Pancreas (tissue), 10 donors: ENCODE measurements at regions not wholly inside any gene's neighbourhood (a gene's known extent, or its start where the extent isn't known, plus 50 kb on each side); places are given as distances from the start of the nearest gene placed in this dataset.

Experiments
- ATAC-seq, 4 donors: fragments of 200-7000 bp; cut with Tn5 transposase; one replicate each; pipeline versions ENCODE4 v1.8.0 to v1.9.1; 2020; ENCODE audit warnings: mild to moderate bottlenecking in 4 of 4, moderate library complexity in 4 of 4
- DNase-seq, 6 donors: peaks; one replicate each; pipeline ENCODE4 v3.0.0-alpha.2; 2020
- FAIRE-seq: peaks from 2 replicates; lab custom pipeline; 2012; peaks lifted over from hg19 to GRCh38; lab: Jason Lieb, UNC
- H3K27ac ChIP-seq, 4 donors: fragments of 200-600 bp; sonication (generic); 1 replicate in 3 of 4; 2 replicates in 1 of 4; pipeline versions ENCODE4 v1.5.0 to v1.8.0; 2020
- H3K27me3 ChIP-seq, 4 donors: fragments of 200-600 bp; one replicate each; pipeline ENCODE4 v1.8.0; 2021
- H3K36me3 ChIP-seq, 3 donors: fragments of 200-600 bp; sonication (generic) in 1 of 3; one replicate each; pipeline versions ENCODE4 v1.5.0 to v1.8.0; 2020 to 2021
- H3K4me1 ChIP-seq, 3 donors: fragments of 200-600 bp; one replicate each; pipeline ENCODE4 v1.8.0; 2021
- H3K4me3 ChIP-seq, 4 donors: fragments of 200-600 bp; sonication (generic) in 2 of 4; one replicate each; pipeline versions ENCODE4 v1.5.0 to v1.8.0; 2020 to 2021
- H3K9me3 ChIP-seq, 4 donors: fragments of 200-600 bp; one replicate each; pipeline ENCODE4 v1.8.0; 2021
- CTCF ChIP-seq, 4 donors: fragments of 200-600 bp; sonication (generic) in 3 of 4; IDR thresholded peaks; one replicate each; pipeline versions ENCODE4 v1.5.0 to v1.8.0; 2021; ENCODE audit warnings: antibody characterized with exemption in 4 of 4
- WGBS, 2 donors: extraction: QIAGEN DNeasy Blood & Tissue Kit; methylation state at CpG; one replicate each; pipeline ENCODE4 v1.1.7; 2013; 5-methylcytosine and 5-hydroxymethylcytosine counted together
- intact Hi-C, 3 donors: fragments of 100-400 bp; cut with DNase I; formaldehyde crosslinking; loops; one replicate each; pipeline versions ENCODE4 v1.11.1 to v1.14.2; 2022
- donor health status: healthy with polysubstance abuse.
- donor health status: DM: no; HTN: no; CAD: no; lungs with moderate emphysema.
- donor health status: DM: no; HTN: no; CAD: no.
- donor health status: control.
- donor health status: control.
- donor health status: Bipolar disorder and iron deficiency.
- donor health status: DM: yes; HTN: yes; CAD: no.
- donor health status: DM: no; HTN: no; CAD: no.
- donor health status: DM: no; HTN: no; CAD: no.
- donor health status: DM: yes; HTN: yes; CAD: no.

- 54 to 80% methylated on average over 1 of the region's 1 CpG for WGBS, 2 donors
- DNase-seq (no peak), ATAC-seq (no peak), FAIRE-seq (no peak)
- H3K27me3 ChIP-seq, result no peaks in the 10 kb centered on the region
- no peak overlapping the region for H3K27ac ChIP-seq
- H3K36me3 ChIP-seq, result no peaks in the 10 kb centered on the region
- intact Hi-C loops, result no loop called here
- H3K4me3 ChIP-seq, result no peak overlapping the region
- no peaks in the 10 kb centered on the region for H3K4me1 ChIP-seq
- no peaks in the 10 kb centered on the region for H3K9me3 ChIP-seq
- TF ChIP-seq CTCF (IDR thresholded peaks at IDR 0.05), result no peak
Measured at GRCh38 chr16:9238346-9238745, 146.9 kb downstream of the HAPSTR1 start.

GRCh38 chr16:9241177-9241576, 149.7 kb downstream of the HAPSTR1 start:
- ATAC-seq (no peak), FAIRE-seq (no peak)

GRCh38 chr16:9248162-9248561, 156.7 kb downstream of the HAPSTR1 start:
- no peak overlapping the region for H3K4me3 ChIP-seq
- intact Hi-C loops, result no loop called here
- no peak for TF ChIP-seq CTCF (IDR thresholded peaks at IDR 0.05)
- no peaks in the 10 kb centered on the region for H3K9me3 ChIP-seq
- 30 to 44% methylated on average over 2 of the region's 2 CpGs for WGBS, 2 donors
- FAIRE-seq, result no peak
- H3K27me3 ChIP-seq, result no peaks in the 10 kb centered on the region
- no peak for DNase-seq
- H3K27ac ChIP-seq, result no peak overlapping the region
- H3K4me1 ChIP-seq, result no peaks in the 10 kb centered on the region
- no peak for ATAC-seq
- no peaks in the 10 kb centered on the region for H3K36me3 ChIP-seq

More at GRCh38 chr16:9241177-9241576, 149.7 kb downstream of the HAPSTR1 start:
- no peak for DNase-seq
- Histone ChIP-seq H3K27me3 (no peaks in the 10 kb centered on the region), H3K36me3 (no peaks in the 10 kb centered on the region), H3K9me3 (no peaks in the 10 kb centered on the region), H3K27ac (no peak overlapping the region), H3K4me3 (no peak overlapping the region), H3K4me1 (no peaks in the 10 kb centered on the region)
- intact Hi-C loops, result no loop called here
- no peak for TF ChIP-seq CTCF (IDR thresholded peaks at IDR 0.05)

- DNase-seq (no peak), ATAC-seq (no peak), FAIRE-seq (no peak)
- no peaks in the 10 kb centered on the region for H3K36me3 ChIP-seq
- no peak overlapping the region for H3K27ac ChIP-seq
- no peaks in the 10 kb centered on the region for H3K4me1 ChIP-seq
- no peaks in the 10 kb centered on the region for H3K9me3 ChIP-seq
- H3K27me3 ChIP-seq, result no peaks in the 10 kb centered on the region
- no peak for TF ChIP-seq CTCF (IDR thresholded peaks at IDR 0.05)
- H3K4me3 ChIP-seq, result no peak overlapping the region
- 78 to 83% methylated on average over 4 of the region's 4 CpGs for WGBS, 2 donors
- intact Hi-C loops, result no loop called here
Measured at GRCh38 chr16:9249534-9249933, 158.1 kb downstream of the HAPSTR1 start.

GRCh38 chr16:9251026-9251425, 159.6 kb downstream of the HAPSTR1 start:
- Histone ChIP-seq H3K4me1 (no peaks in the 10 kb centered on the region), H3K27me3 (no peaks in the 10 kb centered on the region), H3K4me3 (no peak overlapping the region), H3K36me3 (no peaks in the 10 kb centered on the region), H3K9me3 (no peaks in the 10 kb centered on the region), H3K27ac (no peak overlapping the region)
- WGBS, 2 donors, result 78 to 80% methylated on average over 6 of the region's 6 CpGs
- FAIRE-seq (no peak), DNase-seq (no peak), ATAC-seq (no peak)
- intact Hi-C loops, result loop anchor here in 1 of 3 donors (10.0 kb wide), 1 partner anchor 184 kb away; no protein-coding TSS in a partner anchor
- no peak for TF ChIP-seq CTCF (IDR thresholded peaks at IDR 0.05)
